HCT116 (cell line): ENCODE measurements at regions not wholly inside any gene's neighbourhood (a gene's known extent, or its start where the extent isn't known, plus 50 kb on each side); places are given as distances from the start of the nearest gene placed in this dataset.
"Not testable (repeated sequence)": the region's sequence is repeated elsewhere in the genome, so short reads cannot be mapped to it uniquely, and the experiment has no call there.

Source experiments
- ATAC-seq: fragments of 200-7000 bp; cut with Tn5 transposase; 2 replicates; pipeline ENCODE4 v1.9.1; 2020; ENCODE audit warnings: mild to moderate bottlenecking, moderate library complexity
- BruUV-seq: library from RNA; stranded (reverse); fragments of 400-500 nt; replicated peaks from 2 replicates; lab custom pipeline; 2021; lab: Mats Ljungman, UMichigan
- CTCF ChIA-PET: fragments of 300-600 bp; sonication (Branson Sonifier 250); formaldehyde crosslinking; loops from one replicate; lab custom pipeline; 2021; ENCODE audit warnings: antibody characterized with exemption; lab: Charles Lee
- POLR2A ChIA-PET: fragments of 300-600, 350-600 bp; sonication (Branson Sonifier 250); formaldehyde crosslinking; loops from one replicate; lab custom pipeline; 2021; ENCODE audit warnings: antibody characterized with exemption; lab: Charles Lee
- RAD21 ChIA-PET, 2 experiments: fragments of 300-600 bp; sonication (Branson Sonifier 250); formaldehyde crosslinking; loops; one replicate each; lab custom pipeline; 2023; ENCODE audit warnings: low total read pairs in 2 of 2; ENCODE audit not compliant: uncharacterized antibody in 2 of 2, unreplicated experiment in 2 of 2, low non-redundant PET in 1 of 2; lab: Charles Lee
- DNase-seq: peaks from one replicate; pipeline ENCODE4 v3.0.0-alpha.2; 2010; ENCODE audit warnings: low read depth, low spot score
- H2AFZ ChIP-seq: fragments of 200-600 bp; shearing (Covaris generic), sonication (generic); 2 replicates; pipeline ENCODE4 v1.6.1; 2017; ENCODE audit warnings: low read depth, mixed run types, mixed read lengths, antibody characterized with exemption, low read length; ENCODE audit not compliant: poor library complexity, severe bottlenecking
- H3K27ac ChIP-seq: 2 replicates; pipeline ENCODE4 v1.5.1; 2012; ENCODE audit warnings: low read depth, low read length
- H3K27me3 ChIP-seq: fragments of 200-600 bp; sonication (generic); 2 replicates; pipeline ENCODE4 v1.6.1; 2016; ENCODE audit warnings: mixed run types, low read length, mixed read lengths; ENCODE audit not compliant: insufficient read depth
- H3K36me3 ChIP-seq, 2 experiments: fragments of 200-500 bp in 1 of 2; fragments of 200-600 bp in 1 of 2; sonication (Bioruptor generic) in 1 of 2; sonication (generic) in 1 of 2; 2 replicates each; pipeline versions ENCODE4 v1.5.1 to v1.6.1; 2014 to 2016; ENCODE audit warnings: low read length in 2 of 2, inconsistent platforms in 1 of 2, mixed read lengths in 1 of 2, mixed run types in 1 of 2; ENCODE audit not compliant: insufficient read depth in 2 of 2, control insufficient read depth in 1 of 2
- H3K4me1 ChIP-seq, 2 experiments: fragments of 200-600 bp in 1 of 2; sonication (generic) in 1 of 2; 2 replicates each; pipeline versions ENCODE4 v1.5.1 to v1.6.1; 2012 to 2017; ENCODE audit warnings: low read length in 2 of 2, inconsistent platforms in 1 of 2, mild to moderate bottlenecking in 1 of 2, mixed read lengths in 1 of 2, mixed run types in 1 of 2, moderate library complexity in 1 of 2; ENCODE audit not compliant: insufficient read depth in 2 of 2, control insufficient read depth in 1 of 2
- H3K4me2 ChIP-seq: fragments of 200-600 bp; sonication (generic); 2 replicates; pipeline ENCODE4 v1.6.1; 2017; ENCODE audit warnings: mixed run types, low read length, mixed read lengths
- H3K4me3 ChIP-seq, 2 experiments: fragments of 200-600 bp in 1 of 2; sonication (generic) in 1 of 2; replicated peaks in 1 of 2; 2 replicates each; pipeline ENCODE4 v1.5.1; 2011 to 2016; ENCODE audit warnings: low read length in 2 of 2, control low read depth in 1 of 2, low read depth in 1 of 2, mild to moderate bottlenecking in 1 of 2, mixed read lengths in 1 of 2, mixed run types in 1 of 2
- H3K79me2 ChIP-seq: fragments of 200-600 bp; sonication (generic); 2 replicates; pipeline ENCODE4 v1.6.1; 2017; ENCODE audit warnings: mild to moderate bottlenecking, mixed run types, low read length, moderate library complexity, mixed read lengths; ENCODE audit not compliant: insufficient read depth
- H3K9ac ChIP-seq: fragments of 200-600 bp; sonication (generic); 2 replicates; pipeline ENCODE4 v1.6.1; 2016; ENCODE audit warnings: low read length, mixed read lengths
- H3K9me2 ChIP-seq: fragments of 200-600 bp; sonication (generic), shearing (Covaris generic); 2 replicates; pipeline ENCODE4 v1.6.1; 2017; ENCODE audit warnings: mixed run types, mild to moderate bottlenecking, moderate library complexity; ENCODE audit not compliant: insufficient read depth
- H3K9me3 ChIP-seq, 2 experiments: fragments of 200-500 bp in 1 of 2; fragments of 200-600 bp in 1 of 2; sonication (Bioruptor generic) in 1 of 2; sonication (generic) in 1 of 2; 2 replicates each; pipeline ENCODE4 v1.6.1; 2014 to 2017; ENCODE audit warnings: low read length in 2 of 2, mixed read lengths in 2 of 2, inconsistent platforms in 1 of 2, low read depth in 1 of 2, mild to moderate bottlenecking in 1 of 2, mixed run types in 1 of 2, moderate library complexity in 1 of 2; ENCODE audit not compliant: control insufficient read depth in 1 of 2, insufficient read depth in 1 of 2
- H4K20me1 ChIP-seq: fragments of 200-600 bp; sonication (generic), shearing (Covaris generic); 2 replicates; pipeline ENCODE4 v1.6.1; 2017; ENCODE audit warnings: mixed run types, mild to moderate bottlenecking, moderate library complexity; ENCODE audit not compliant: insufficient read depth
- CBX3 ChIP-seq: IDR thresholded peaks from 2 replicates; pipeline ENCODE4 v1.6.1; 2012; ENCODE audit warnings: low read depth
- ELF1 ChIP-seq: IDR thresholded peaks from 2 replicates; pipeline ENCODE4 v1.6.1; 2012; ENCODE audit warnings: low read depth, borderline replicate concordance
- JUND ChIP-seq: IDR thresholded peaks from 2 replicates; pipeline ENCODE4 v1.6.1; 2012
- RAD21 ChIP-seq: IDR thresholded peaks from 2 replicates; pipeline ENCODE4 v1.6.1; 2012; ENCODE audit warnings: low read depth, mild to moderate bottlenecking
- SP1 ChIP-seq: IDR thresholded peaks from 2 replicates; pipeline ENCODE4 v1.6.1; 2012; ENCODE audit warnings: low read depth
- TCF7L2 ChIP-seq: IDR thresholded peaks from 2 replicates; pipeline ENCODE4 v1.7.0; 2011; ENCODE audit warnings: borderline replicate concordance, inconsistent platforms; ENCODE audit not compliant: insufficient read depth, insufficient read length; ENCODE audit errors: extremely low read depth
- YY1 ChIP-seq: IDR thresholded peaks from 2 replicates; pipeline ENCODE4 v1.6.1; 2011; ENCODE audit warnings: low read length, low read depth, moderate library complexity, mild to moderate bottlenecking; ENCODE audit not compliant: insufficient replicate concordance; ENCODE audit errors: extremely low read depth
- intact Hi-C: fragments of 100-400 bp; cut with micrococcal nuclease; formaldehyde crosslinking; loops from 2 replicates; pipeline ENCODE4 v1.10.0; 2022

DNA sequence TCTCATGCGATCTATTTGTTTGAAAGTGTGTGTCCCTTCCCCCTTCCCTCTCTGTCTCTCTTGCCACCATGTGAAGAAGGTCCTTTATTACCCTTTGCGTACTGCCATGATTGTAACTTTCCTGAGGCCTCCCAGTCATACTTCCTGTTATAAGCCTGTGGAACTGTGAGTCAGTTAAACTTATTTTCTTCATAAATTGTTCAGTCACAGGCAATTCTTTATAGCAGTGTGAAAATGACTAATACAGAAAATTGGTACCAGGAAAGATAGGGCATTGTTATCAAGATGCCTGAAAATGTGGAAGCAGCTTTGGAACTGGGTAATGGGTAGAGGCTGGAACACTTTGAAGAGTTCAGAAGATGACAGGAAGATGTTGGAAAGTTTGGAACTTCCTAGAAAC is 743.7 kb upstream of the NECTIN3 start:
- no peaks in the 10 kb centered on the region for H4K20me1 ChIP-seq
- POLR2A ChIA-PET = no interaction called here
- H3K9me3 ChIP-seq = peaks cover 0 to 3% of the 10 kb centered on the region in 2 experiments; a peak in 1 of 4 replicates
- H3K9me2 ChIP-seq = no peaks in the 10 kb centered on the region
- H3K27ac ChIP-seq = no peak overlapping the region
- no peak overlapping the region for H3K4me2 ChIP-seq
- H3K4me3 ChIP-seq = no peak overlapping the region
- no TSS peak for BruUV-seq
- intact Hi-C loops = no loop called here
- no peaks in the 10 kb centered on the region for H3K79me2 ChIP-seq
- TF ChIP-seq TCF7L2 (no peak), SP1 (no peak), YY1 (no peak), ELF1 (no peak), JUND (no peak), RAD21 (no peak), CBX3 (no peak)
- TF ChIP-seq, all 23 proteins: peak for 0
- DNase-seq (no peak), ATAC-seq (no peak)
- ChIA-PET RAD21 (no interaction called here), CTCF (no interaction called here)
- no peaks in the 10 kb centered on the region for H3K27me3 ChIP-seq
- H3K4me1 ChIP-seq = no peaks in the 10 kb centered on the region
- no peaks in the 10 kb centered on the region for H3K36me3 ChIP-seq
- no peak overlapping the region for H3K9ac ChIP-seq
- no peak overlapping the region for H2AFZ ChIP-seq

GRCh38 chr3:110331562-110331961 is 740.1 kb upstream of the NECTIN3 start:
- H3K36me3 ChIP-seq, H3K4me3 ChIP-seq, H3K79me2 ChIP-seq, H3K9me3 ChIP-seq, RAD21 ChIA-PET, H3K9me2 ChIP-seq, H3K27me3 ChIP-seq, H3K27ac ChIP-seq, H3K9ac ChIP-seq, ATAC-seq, intact Hi-C loops, BruUV-seq, CTCF ChIA-PET, H4K20me1 ChIP-seq, POLR2A ChIA-PET, DNase-seq, H3K4me1 ChIP-seq, H3K4me2 ChIP-seq, H2AFZ ChIP-seq: not testable (repeated sequence)
